ENCODE measurements at regions not wholly inside any gene's neighbourhood (a gene's known extent, or its start where the extent isn't known, plus 50 kb on each side); places are given as distances from the start of the nearest gene placed in this dataset.

DNA sequence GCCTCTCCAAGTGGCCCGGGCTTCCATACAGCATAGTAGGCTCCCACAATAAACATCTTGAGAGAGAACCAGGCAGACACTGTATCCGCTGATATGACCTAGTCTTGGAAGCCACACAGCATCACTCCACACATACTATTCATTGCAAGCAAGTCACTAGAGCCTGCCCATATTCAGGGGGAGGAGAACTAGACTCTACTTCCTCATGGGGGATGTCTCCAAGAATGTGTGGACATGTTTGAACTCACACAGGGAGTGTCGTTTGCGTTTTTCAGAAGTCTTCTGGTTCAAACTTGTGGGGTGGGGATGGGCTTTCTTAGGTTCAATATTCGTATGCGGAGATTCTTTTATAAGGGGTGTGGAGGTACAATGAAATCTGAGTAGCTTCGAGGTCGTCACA, 232.6 kb upstream of the HABP2 start:
- no peak for TF ChIP-seq EZH2 (IDR thresholded peaks at IDR 0.05; ENCODE audit: low read depth)
- TF ChIP-seq, protein P1, sequence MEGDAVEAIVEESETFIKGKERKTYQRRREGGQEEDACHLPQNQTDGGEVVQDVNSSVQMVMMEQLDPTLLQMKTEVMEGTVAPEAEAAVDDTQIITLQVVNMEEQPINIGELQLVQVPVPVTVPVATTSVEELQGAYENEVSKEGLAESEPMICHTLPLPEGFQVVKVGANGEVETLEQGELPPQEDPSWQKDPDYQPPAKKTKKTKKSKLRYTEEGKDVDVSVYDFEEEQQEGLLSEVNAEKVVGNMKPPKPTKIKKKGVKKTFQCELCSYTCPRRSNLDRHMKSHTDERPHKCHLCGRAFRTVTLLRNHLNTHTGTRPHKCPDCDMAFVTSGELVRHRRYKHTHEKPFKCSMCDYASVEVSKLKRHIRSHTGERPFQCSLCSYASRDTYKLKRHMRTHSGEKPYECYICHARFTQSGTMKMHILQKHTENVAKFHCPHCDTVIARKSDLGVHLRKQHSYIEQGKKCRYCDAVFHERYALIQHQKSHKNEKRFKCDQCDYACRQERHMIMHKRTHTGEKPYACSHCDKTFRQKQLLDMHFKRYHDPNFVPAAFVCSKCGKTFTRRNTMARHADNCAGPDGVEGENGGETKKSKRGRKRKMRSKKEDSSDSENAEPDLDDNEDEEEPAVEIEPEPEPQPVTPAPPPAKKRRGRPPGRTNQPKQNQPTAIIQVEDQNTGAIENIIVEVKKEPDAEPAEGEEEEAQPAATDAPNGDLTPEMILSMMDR (conservative IDR thresholded peaks at IDR 0.05): no peak

All from PC-9 (cell line).